ENCODE measurements at regions not wholly inside any gene's neighbourhood (a gene's known extent, or its start where the extent isn't known, plus 50 kb on each side); places are given as distances from the start of the nearest gene placed in this dataset.
A peak's percentile ranks its signal among the peaks of the same experiment; 100 is the strongest.

DNA sequence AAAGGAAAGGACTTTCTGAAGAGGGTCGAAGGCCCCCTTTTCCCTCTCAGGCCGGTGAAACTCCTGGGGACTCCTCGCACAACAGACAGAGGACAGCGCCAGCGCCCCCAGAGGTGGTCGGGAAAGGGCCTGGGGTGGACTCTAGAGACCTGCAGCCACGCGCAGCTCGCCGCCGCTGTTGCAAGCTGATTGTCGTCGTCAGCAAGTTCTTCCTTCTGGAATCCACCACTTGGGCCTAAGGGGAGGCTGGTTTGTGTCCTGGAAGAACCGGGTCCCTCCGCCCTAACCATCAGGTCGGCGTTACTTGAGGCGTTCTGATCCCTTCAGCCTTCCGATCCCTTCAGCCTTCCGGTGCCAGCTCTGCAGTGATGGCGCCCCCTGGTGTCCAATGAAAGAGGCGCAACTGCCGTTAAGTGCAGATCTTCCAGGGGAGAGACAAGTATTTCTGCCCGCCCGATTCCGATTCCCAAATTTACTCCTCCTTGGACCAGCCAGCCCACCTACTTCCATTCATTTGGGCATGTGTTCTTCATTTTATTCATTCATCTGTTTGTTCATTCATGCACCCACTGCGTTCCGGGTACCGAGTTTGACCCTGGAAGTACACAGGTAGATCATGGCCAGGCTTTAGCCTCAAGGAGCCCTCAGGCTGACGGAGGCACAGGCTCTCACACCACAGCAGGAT, 77.2 kb upstream of the SLC6A11 start:
- peak; percentile 61 for DNase-seq (ENCODE audit: low read depth)

DNA sequence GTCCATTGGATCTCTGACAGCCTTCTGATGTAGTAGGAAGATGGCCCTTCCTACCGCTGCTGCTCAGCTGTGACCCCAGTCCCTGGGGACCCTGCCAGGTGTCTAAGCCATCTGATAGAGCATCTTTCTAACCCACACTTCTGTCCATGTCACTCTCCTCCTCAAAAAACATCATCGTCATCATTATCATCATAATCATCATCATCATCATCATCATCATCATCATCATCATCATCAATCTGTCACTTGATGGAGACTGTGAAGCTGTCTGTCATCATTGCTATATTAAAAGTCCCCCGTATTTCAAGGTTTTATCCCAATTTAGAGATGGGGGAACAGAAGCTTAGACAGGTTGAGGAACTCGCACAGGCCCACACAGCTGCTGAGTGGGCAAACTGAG, 75.1 kb upstream of the SLC6A11 start:
- no peak for DNase-seq (ENCODE audit: low read depth)

DNA sequence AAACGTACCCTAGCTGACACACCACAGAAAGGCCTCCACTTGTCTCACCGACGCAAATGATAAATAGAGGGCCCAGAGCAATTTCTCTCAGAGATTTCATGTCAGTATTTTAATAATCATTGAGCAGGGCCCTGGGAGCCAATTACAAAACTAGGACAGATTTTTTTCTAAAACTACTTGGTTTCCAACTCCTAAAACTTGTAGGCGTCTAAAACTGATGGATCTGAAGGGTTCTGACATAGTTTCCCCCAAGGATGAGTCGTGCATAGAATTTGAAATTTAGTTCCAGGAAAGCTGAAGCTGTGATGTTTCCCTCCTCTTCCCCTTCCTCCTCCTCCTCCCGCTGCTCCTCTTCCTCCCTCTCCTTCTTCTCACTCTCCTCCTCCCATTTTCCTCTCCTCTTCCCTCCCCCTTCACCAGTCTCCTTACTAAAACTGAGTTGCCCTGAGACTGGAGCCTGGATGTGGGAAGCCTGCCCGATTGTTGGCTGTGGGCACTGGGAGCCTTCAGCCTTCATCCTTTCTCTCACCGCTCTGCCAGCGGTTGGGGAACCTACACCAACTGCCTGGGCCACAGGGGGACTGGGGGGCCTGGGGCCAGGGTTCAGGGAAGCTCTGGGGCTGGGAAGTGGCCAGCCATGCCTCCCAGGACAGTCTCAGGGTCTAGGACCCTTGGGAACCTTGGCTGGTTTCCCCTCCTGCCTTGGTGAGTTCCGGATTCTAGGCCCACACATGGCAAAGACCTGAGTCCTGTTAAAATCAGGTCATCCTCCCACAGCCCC, 73.9 kb upstream of the SLC6A11 start:
- DNase-seq (ENCODE audit: low read depth), result no peak

DNA sequence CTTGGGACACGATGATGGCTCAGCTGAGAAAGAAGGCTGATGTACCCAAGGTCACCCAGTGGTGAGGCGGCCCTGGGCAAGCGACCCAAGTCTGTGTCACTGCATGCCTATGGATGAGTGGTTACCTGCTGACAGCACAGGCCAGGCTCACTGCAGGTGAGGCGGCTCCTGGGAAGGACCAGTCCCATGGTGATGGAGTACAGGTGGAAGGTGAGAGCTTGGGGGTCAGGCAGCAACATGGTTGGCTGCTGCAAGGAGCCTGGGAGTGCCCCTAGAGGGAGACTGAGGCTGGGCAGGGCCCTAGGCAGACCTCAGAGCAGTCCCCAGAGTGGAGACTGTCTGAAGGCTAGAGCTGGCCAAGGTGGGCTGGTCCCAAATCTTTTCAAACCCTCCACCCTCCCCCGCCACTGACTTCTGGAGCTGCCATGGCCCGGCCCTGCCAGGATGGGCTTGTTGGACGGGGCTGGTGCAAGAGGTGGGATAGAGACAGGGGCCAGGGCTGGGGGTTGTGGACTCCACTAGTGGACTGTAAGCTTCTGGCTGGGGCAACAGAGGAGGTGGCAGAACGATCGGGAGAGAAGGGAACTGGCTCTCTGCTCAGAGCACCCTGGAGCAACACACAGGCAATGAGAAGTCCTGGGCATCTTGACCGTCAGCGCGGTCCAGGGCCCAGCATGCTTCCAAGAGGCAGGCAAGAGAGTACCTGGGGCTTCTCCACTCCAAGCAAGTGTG, 72.5 kb upstream of the SLC6A11 start:
- no peak for DNase-seq (ENCODE audit: low read depth)

- DNase-seq (ENCODE audit: low read depth), result peak; percentile 28
Measured at GRCh38 chr3:10744098-10744465, 71.9 kb upstream of the SLC6A11 start.

DNA sequence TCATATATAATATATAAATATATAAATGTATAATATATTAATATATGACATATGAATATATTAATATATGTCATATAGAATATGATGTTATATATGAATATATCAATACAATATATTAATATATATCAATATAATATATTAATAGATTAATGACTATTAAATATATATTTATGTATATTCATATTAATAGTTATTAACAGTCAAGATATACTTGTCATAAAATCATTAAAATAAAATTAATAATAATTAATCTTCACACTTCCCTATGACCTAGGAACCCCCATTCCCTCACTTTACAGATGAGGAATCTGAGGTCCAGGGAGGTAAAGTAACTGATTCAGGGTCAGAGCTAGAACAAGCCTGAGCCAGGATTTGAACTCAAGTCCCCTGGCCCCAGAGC, 70.6 kb upstream of the SLC6A11 start:
- DNase-seq (ENCODE audit: low read depth), result no peak

DNA sequence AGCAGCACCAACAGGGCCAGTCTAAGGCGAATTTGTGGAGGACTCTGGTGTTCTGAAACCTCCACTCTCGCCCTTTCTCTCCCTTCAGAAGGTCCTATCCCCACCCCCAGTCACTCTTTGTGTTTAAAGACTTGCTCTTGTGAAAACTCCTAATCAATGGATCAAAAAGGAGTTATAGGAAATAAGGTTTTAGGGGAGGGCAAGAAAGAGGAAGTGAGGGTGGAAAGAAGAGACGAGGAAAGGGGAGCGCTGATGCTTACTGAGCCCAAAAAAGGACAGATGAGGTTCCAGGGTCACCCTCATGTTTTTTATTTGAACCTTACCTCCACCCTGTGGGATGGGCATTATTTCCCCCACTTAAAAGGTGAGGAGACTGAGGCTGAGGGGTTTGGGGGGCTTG, 70.0 kb upstream of the SLC6A11 start:
- DNase-seq (ENCODE audit: low read depth), result no peak

GRCh38 chr3:10746684-10747083, 69.3 kb upstream of the SLC6A11 start:
- no peak for DNase-seq (ENCODE audit: low read depth)

GRCh38 chr3:10747341-10747740, 68.7 kb upstream of the SLC6A11 start:
- no peak for DNase-seq (ENCODE audit: low read depth)

DNA sequence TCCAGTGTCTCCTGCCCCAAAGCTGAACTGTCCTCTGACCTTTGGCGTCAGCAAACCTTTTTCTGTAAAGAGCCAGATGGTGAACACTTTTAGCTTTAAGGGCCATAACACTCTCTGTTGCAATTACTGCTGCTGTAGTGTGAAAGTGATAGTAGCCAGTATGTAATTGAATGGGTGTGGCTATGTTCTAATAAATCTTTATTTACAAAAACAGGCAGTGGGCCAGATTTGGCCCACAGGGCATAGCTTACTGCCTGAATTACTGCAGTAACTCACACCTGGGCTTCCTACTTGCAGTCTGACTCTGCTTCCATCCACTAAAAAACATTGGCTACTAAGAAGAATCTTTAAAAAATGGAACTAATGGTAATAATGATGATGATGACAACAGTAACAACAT, 68.0 kb upstream of the SLC6A11 start:
- DNase-seq (ENCODE audit: low read depth), result no peak

DNA sequence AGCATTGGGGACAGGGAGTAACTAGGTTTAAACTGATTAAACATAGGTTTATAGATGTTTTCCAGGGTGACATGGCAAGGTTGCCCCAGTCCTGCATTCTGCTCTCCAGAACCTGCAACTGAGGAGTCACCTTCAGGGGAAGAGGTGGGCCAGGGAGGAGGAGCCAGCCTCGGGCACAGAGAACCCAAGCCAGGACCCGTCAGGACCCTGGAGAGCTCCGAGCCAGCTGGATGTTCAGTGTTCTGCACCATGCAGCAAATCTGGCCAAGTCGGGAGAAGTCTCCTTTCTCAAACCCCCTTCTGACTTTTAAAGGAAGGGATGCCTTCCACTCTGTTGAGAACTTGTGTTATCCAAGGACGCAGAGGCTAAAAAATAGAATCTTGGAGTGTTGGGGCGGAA, 62.1 kb upstream of the SLC6A11 start:
- peak; percentile 43 for DNase-seq (ENCODE audit: low read depth)

- DNase-seq (ENCODE audit: low read depth), result no peak
Measured at GRCh38 chr3:10756546-10756945, 59.5 kb upstream of the SLC6A11 start.

- DNase-seq (ENCODE audit: low read depth), result peak; percentile 69
Measured at GRCh38 chr3:10757021-10757820, 58.8 kb upstream of the SLC6A11 start.

DNA sequence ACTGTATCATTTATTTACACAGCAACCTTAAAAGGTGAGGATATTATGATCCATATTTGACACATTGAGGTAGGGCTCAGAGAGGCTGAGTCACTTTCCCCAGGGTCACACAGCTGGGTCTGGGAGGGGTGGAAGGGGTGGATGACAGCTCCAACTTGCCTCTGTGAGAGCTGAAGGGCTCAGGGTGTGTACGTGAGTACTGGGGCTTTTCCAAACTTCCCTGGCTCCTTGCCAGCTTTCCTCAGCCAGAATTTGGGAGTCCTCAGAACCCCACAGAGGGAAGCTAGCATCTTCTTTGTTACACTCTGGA, 58.3 kb upstream of the SLC6A11 start:
- no peak for DNase-seq (ENCODE audit: low read depth)

GRCh38 chr3:10758304-10759037, 57.6 kb upstream of the SLC6A11 start:
- peak; percentile 67 for DNase-seq (ENCODE audit: low read depth)

- DNase-seq (ENCODE audit: low read depth), result no peak
Measured at GRCh38 chr3:10759495-10759894, 56.5 kb upstream of the SLC6A11 start.

DNA sequence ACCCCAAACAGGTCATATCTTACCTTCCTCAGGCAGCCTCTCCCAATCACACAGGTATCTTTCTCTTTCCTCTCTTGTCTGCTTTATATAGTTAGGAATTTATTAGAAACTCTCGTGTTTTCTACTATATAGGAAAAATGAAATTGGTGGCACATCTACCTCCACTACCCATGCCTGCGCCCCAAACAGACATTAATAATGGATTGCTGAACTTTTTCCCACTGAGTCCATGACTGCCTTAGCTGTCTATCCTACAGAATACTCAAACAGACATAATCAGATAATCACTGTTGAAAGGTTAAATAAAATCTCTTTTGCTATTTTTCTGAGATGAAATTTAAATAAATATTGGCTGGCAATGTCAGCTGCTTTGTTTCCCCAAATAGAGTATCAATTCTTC, 55.8 kb upstream of the SLC6A11 start:
- DNase-seq (ENCODE audit: low read depth), result no peak

- DNase-seq (ENCODE audit: low read depth), result no peak
Measured at GRCh38 chr3:10761583-10761982, 54.4 kb upstream of the SLC6A11 start.

- DNase-seq (ENCODE audit: low read depth), result no peak
Measured at GRCh38 chr3:10762116-10762515, 53.9 kb upstream of the SLC6A11 start.

- no peak for DNase-seq (ENCODE audit: low read depth)
Measured at GRCh38 chr3:10762611-10763247, 53.3 kb upstream of the SLC6A11 start.

DNA sequence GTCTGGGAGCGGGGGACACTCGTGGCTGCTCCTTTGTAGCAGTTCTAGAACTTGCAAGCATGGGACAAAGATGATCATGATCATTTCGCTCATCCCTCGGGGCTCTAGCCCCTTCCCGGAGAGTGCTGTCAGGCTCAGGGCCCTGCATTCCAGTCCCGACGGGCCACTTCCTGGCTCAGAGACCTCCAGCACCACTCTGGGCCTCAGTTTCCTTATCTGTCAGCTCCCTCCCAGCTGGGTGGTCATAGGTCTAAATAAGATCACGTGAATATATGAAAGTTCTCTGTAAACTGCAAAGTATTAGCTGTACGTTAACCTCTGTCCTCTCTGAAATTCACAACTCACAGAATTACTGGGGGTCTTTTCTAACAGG, 52.8 kb upstream of the SLC6A11 start:
- no peak for DNase-seq (ENCODE audit: low read depth)

Measured in RPMI7951 (cell line).